ENCODE measurements at regions not wholly inside any gene's neighbourhood (a gene's known extent, or its start where the extent isn't known, plus 50 kb on each side); places are given as distances from the start of the nearest gene placed in this dataset.

DNA sequence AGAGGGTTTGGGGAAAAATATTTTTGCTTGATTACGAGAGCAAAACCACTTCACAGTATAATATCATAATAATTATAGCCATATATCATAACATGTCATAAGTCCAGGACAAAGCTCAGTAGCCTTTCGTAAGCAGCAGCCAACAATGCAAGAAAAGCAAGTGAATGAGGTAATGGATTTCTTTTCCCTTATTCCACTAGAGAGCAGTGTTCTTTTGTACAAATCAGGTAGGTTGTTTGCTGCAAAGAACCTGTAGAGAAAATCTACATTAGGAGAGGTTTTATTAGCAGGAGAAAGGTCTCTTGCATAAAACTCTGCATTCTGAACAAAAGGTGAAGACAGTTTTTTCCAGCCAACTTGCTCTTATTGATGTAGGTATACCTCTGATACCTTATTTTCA, 1033.4 kb downstream of the TLE4 start:
- no peak for TF ChIP-seq POLR2AphosphoS5 (IDR thresholded peaks at IDR 0.05; ENCODE audit: low read depth, low read length)
- no peak for TF ChIP-seq TAF1 (IDR thresholded peaks at IDR 0.05; ENCODE audit: borderline replicate concordance, insufficient read depth, low read length)
- no peak for TF ChIP-seq FOXP2 (optimal IDR thresholded peaks at IDR 0.05; ENCODE audit: borderline replicate concordance, extremely low read depth, extremely low read length, insufficient read depth)
- no peak for TF ChIP-seq REST (IDR thresholded peaks at IDR 0.05; ENCODE audit: insufficient read depth in 1 of 2, low read depth in 2 of 2, low read length in 2 of 2)
- no peak for TF ChIP-seq SIN3A (IDR thresholded peaks at IDR 0.05; ENCODE audit: borderline replicate concordance, insufficient read depth, low read length)
